IPS-18a (cell line): ENCODE measurements at regions not wholly inside any gene's neighbourhood (a gene's known extent, or its start where the extent isn't known, plus 50 kb on each side); places are given as distances from the start of the nearest gene placed in this dataset.

ENCODE experiments used
- H3K27ac ChIP-seq: one replicate; pipeline ENCODE4 v1.5.1; 2013; ENCODE audit warnings: low read length
- H3K27me3 ChIP-seq: one replicate; pipeline ENCODE4 v1.6.1; 2013; ENCODE audit warnings: mild to moderate bottlenecking, low read length; ENCODE audit not compliant: control insufficient read depth, insufficient read depth
- H3K36me3 ChIP-seq: one replicate; pipeline ENCODE4 v1.6.1; 2013; ENCODE audit warnings: low read depth, low read length; ENCODE audit not compliant: control insufficient read depth
- H3K4me1 ChIP-seq: one replicate; pipeline ENCODE4 v1.6.1; 2013; ENCODE audit warnings: low read depth, low read length; ENCODE audit not compliant: control insufficient read depth
- H3K4me3 ChIP-seq: one replicate; pipeline ENCODE4 v1.5.1; 2013; ENCODE audit warnings: low read length
- H3K9ac ChIP-seq: one replicate; pipeline ENCODE4 v1.6.1; 2013; ENCODE audit warnings: mild to moderate bottlenecking, low read length, moderate library complexity
- H3K9me3 ChIP-seq: one replicate; pipeline ENCODE4 v1.6.1; 2013; ENCODE audit warnings: low read depth, low read length; ENCODE audit not compliant: control insufficient read depth

GRCh38 chr4:81609844-81610243 is 138.1 kb upstream of the RASGEF1B start:
- no peak overlapping the region for H3K9ac ChIP-seq
- no peaks in the 10 kb centered on the region for H3K9me3 ChIP-seq
- H3K27me3 ChIP-seq = no peaks in the 10 kb centered on the region
- H3K36me3 ChIP-seq = no peaks in the 10 kb centered on the region
- H3K4me3 ChIP-seq = no peak overlapping the region
- H3K27ac ChIP-seq = no peak overlapping the region
- no peaks in the 10 kb centered on the region for H3K4me1 ChIP-seq

GRCh38 chr4:81607950-81608349 is 136.2 kb upstream of the RASGEF1B start:
- Histone ChIP-seq H3K27ac (no peak overlapping the region), H3K4me1 (no peaks in the 10 kb centered on the region), H3K9ac (no peak overlapping the region), H3K27me3 (no peaks in the 10 kb centered on the region), H3K9me3 (no peaks in the 10 kb centered on the region), H3K36me3 (no peaks in the 10 kb centered on the region), H3K4me3 (no peak overlapping the region)

- Histone ChIP-seq H3K4me3 (no peak overlapping the region), H3K27ac (no peak overlapping the region), H3K4me1 (no peaks in the 10 kb centered on the region)
Observed at GRCh38 chr4:81606801-81607501, 135.2 kb upstream of the RASGEF1B start.

GRCh38 chr4:81606166-81606565 is 134.5 kb upstream of the RASGEF1B start:
- Histone ChIP-seq H3K4me3 (no peak overlapping the region), H3K36me3 (no peaks in the 10 kb centered on the region), H3K4me1 (no peaks in the 10 kb centered on the region), H3K27ac (no peak overlapping the region), H3K9me3 (no peaks in the 10 kb centered on the region), H3K9ac (no peak overlapping the region), H3K27me3 (no peaks in the 10 kb centered on the region)

More at GRCh38 chr4:81606801-81607501, 135.2 kb upstream of the RASGEF1B start:
- Histone ChIP-seq H3K27me3 (no peaks in the 10 kb centered on the region), H3K9ac (no peak overlapping the region), H3K9me3 (no peaks in the 10 kb centered on the region), H3K36me3 (no peaks in the 10 kb centered on the region)

GRCh38 chr4:81605271-81605670 is 133.6 kb upstream of the RASGEF1B start:
- no peaks in the 10 kb centered on the region for H3K27me3 ChIP-seq
- H3K36me3 ChIP-seq = no peaks in the 10 kb centered on the region
- H3K4me1 ChIP-seq = peaks cover 9% of the 10 kb centered on the region
- H3K9ac ChIP-seq = no peak overlapping the region
- H3K9me3 ChIP-seq = no peaks in the 10 kb centered on the region
- H3K4me3 ChIP-seq = no peak overlapping the region
- H3K27ac ChIP-seq = no peak overlapping the region

GRCh38 chr4:81604683-81605218 is 133.0 kb upstream of the RASGEF1B start:
- peaks cover 14% of the 10 kb centered on the region for H3K4me1 ChIP-seq
- H3K9me3 ChIP-seq = no peaks in the 10 kb centered on the region
- H3K27ac ChIP-seq = no peak overlapping the region
- H3K9ac ChIP-seq = no peak overlapping the region
- no peaks in the 10 kb centered on the region for H3K27me3 ChIP-seq
- H3K36me3 ChIP-seq = no peaks in the 10 kb centered on the region
- H3K4me3 ChIP-seq = no peak overlapping the region

GRCh38 chr4:81602854-81603253 is 131.1 kb upstream of the RASGEF1B start:
- H3K27me3 ChIP-seq = no peaks in the 10 kb centered on the region
- no peak overlapping the region for H3K4me3 ChIP-seq
- H3K9me3 ChIP-seq = no peaks in the 10 kb centered on the region
- H3K27ac ChIP-seq = no peak overlapping the region
- H3K36me3 ChIP-seq = no peaks in the 10 kb centered on the region
- H3K9ac ChIP-seq = no peak overlapping the region
- peaks cover 15% of the 10 kb centered on the region for H3K4me1 ChIP-seq

- Histone ChIP-seq H3K9ac (no peak overlapping the region), H3K36me3 (no peaks in the 10 kb centered on the region), H3K9me3 (no peaks in the 10 kb centered on the region), H3K4me1 (peaks cover 15% of the 10 kb centered on the region), H3K4me3 (no peak overlapping the region), H3K27me3 (no peaks in the 10 kb centered on the region), H3K27ac (no peak overlapping the region)
Observed at GRCh38 chr4:81601358-81601694, 129.6 kb upstream of the RASGEF1B start.

- Histone ChIP-seq H3K36me3 (no peaks in the 10 kb centered on the region), H3K27ac (no peak overlapping the region), H3K27me3 (no peaks in the 10 kb centered on the region), H3K4me1 (peaks cover 15% of the 10 kb centered on the region), H3K9me3 (no peaks in the 10 kb centered on the region), H3K9ac (no peak overlapping the region), H3K4me3 (no peak overlapping the region)
Observed at GRCh38 chr4:81600520-81601357, 129.0 kb upstream of the RASGEF1B start.

- Histone ChIP-seq H3K9ac (no peak overlapping the region), H3K27me3 (no peaks in the 10 kb centered on the region), H3K36me3 (no peaks in the 10 kb centered on the region), H3K4me3 (no peak overlapping the region), H3K9me3 (no peaks in the 10 kb centered on the region), H3K27ac (no peak overlapping the region), H3K4me1 (peaks cover 15% of the 10 kb centered on the region)
Observed at GRCh38 chr4:81599742-81600380, 128.2 kb upstream of the RASGEF1B start.

GRCh38 chr4:81595798-81596610 is 124.3 kb upstream of the RASGEF1B start:
- H3K4me1 ChIP-seq = peaks cover 14% of the 10 kb centered on the region
- H3K36me3 ChIP-seq = no peaks in the 10 kb centered on the region
- no peaks in the 10 kb centered on the region for H3K27me3 ChIP-seq
- no peaks in the 10 kb centered on the region for H3K9me3 ChIP-seq
- no peak overlapping the region for H3K4me3 ChIP-seq
- H3K9ac ChIP-seq = no peak overlapping the region
- no peak overlapping the region for H3K27ac ChIP-seq
